H9 (cell line): ENCODE measurements at regions not wholly inside any gene's neighbourhood (a gene's known extent, or its start where the extent isn't known, plus 50 kb on each side); places are given as distances from the start of the nearest gene placed in this dataset.
A peak's percentile ranks its signal among the peaks of the same experiment; 100 is the strongest.
"Not testable (repeated sequence)": the region's sequence is repeated elsewhere in the genome, so short reads cannot be mapped to it uniquely, and the experiment has no call there.

Source experiments
- DNase-seq: peaks from one replicate; pipeline ENCODE4 v3.0.0-alpha.2; 2017
- H2AFZ ChIP-seq: one replicate; pipeline ENCODE4 v1.6.1; 2013; ENCODE audit warnings: mild to moderate bottlenecking, low read length, control low read depth, moderate library complexity
- H2AK5ac ChIP-seq: 2 replicates; pipeline ENCODE4 v1.6.1; 2013; ENCODE audit warnings: low read length, control low read depth, mixed read lengths; ENCODE audit not compliant: insufficient read length
- H2BK120ac ChIP-seq: one replicate; pipeline ENCODE4 v1.6.1; 2013; ENCODE audit warnings: low read depth, mild to moderate bottlenecking, low read length, control low read depth, inconsistent platforms; ENCODE audit not compliant: poor library complexity, severe bottlenecking
- H2BK12ac ChIP-seq: 2 replicates; pipeline ENCODE4 v1.6.1; 2013; ENCODE audit warnings: low read length, control low read depth, mixed read lengths, low read depth; ENCODE audit not compliant: insufficient read length
- H2BK15ac ChIP-seq: 2 replicates; pipeline ENCODE4 v1.6.1; 2013; ENCODE audit warnings: low read depth, low read length, control low read depth
- H2BK20ac ChIP-seq: one replicate; pipeline ENCODE4 v1.6.1; 2013; ENCODE audit warnings: low read depth, mild to moderate bottlenecking, low read length, control low read depth, inconsistent platforms; ENCODE audit not compliant: poor library complexity, severe bottlenecking
- H2BK5ac ChIP-seq: 2 replicates; pipeline ENCODE4 v1.6.1; 2013; ENCODE audit warnings: low read length, control low read depth, mixed read lengths; ENCODE audit not compliant: insufficient read length
- H3K14ac ChIP-seq: 2 replicates; pipeline ENCODE4 v1.6.1; 2013; ENCODE audit warnings: low read length, control low read depth; ENCODE audit not compliant: insufficient read depth
- H3K18ac ChIP-seq: 2 replicates; pipeline ENCODE4 v1.6.1; 2013; ENCODE audit warnings: low read depth, mild to moderate bottlenecking, mixed read lengths, low read length, control low read depth; ENCODE audit not compliant: insufficient read length
- H3K23ac ChIP-seq: 2 replicates; pipeline ENCODE4 v1.6.1; 2013; ENCODE audit warnings: low read length, control low read depth, mixed read lengths, low read depth; ENCODE audit not compliant: insufficient read length
- H3K23me2 ChIP-seq: 2 replicates; pipeline ENCODE4 v1.6.1; 2013; ENCODE audit warnings: low read depth, mild to moderate bottlenecking, mixed read lengths, low read length, control low read depth; ENCODE audit not compliant: insufficient read length, poor library complexity, severe bottlenecking
- H3K27ac ChIP-seq: 2 replicates; pipeline ENCODE4 v1.5.1; 2013; ENCODE audit warnings: low read length, control low read depth, mixed read lengths, low read depth; ENCODE audit not compliant: insufficient read length
- H3K27me3 ChIP-seq: 2 replicates; pipeline ENCODE4 v1.6.1; 2013; ENCODE audit warnings: low read length, control low read depth, inconsistent platforms; ENCODE audit not compliant: insufficient read depth
- H3K4ac ChIP-seq: 2 replicates; pipeline ENCODE4 v1.6.1; 2013; ENCODE audit warnings: low read depth, mild to moderate bottlenecking, control low read depth, inconsistent platforms, low read length, moderate library complexity
- H3K4me1 ChIP-seq: 2 replicates; pipeline ENCODE4 v1.6.1; 2013; ENCODE audit warnings: low read length, control low read depth, inconsistent platforms; ENCODE audit not compliant: insufficient read depth
- H3K4me2 ChIP-seq: 2 replicates; pipeline ENCODE4 v1.6.1; 2013; ENCODE audit warnings: low read length, control low read depth, mixed read lengths; ENCODE audit not compliant: insufficient read length, insufficient read depth
- H3K56ac ChIP-seq: 2 replicates; pipeline ENCODE4 v1.6.1; 2013; ENCODE audit warnings: low read depth, mild to moderate bottlenecking, mixed read lengths, low read length, control low read depth; ENCODE audit not compliant: insufficient read length
- H3K79me1 ChIP-seq: 2 replicates; pipeline ENCODE4 v1.6.1; 2013; ENCODE audit warnings: low read depth, mild to moderate bottlenecking, moderate library complexity, low read length, control low read depth, inconsistent platforms; ENCODE audit not compliant: insufficient read depth, poor library complexity, severe bottlenecking
- H3K79me2 ChIP-seq: 2 replicates; pipeline ENCODE4 v1.6.1; 2013; ENCODE audit warnings: low read length, control low read depth, inconsistent platforms; ENCODE audit not compliant: insufficient read depth
- H3K9ac ChIP-seq: 2 replicates; pipeline ENCODE4 v1.6.1; 2013; ENCODE audit warnings: low read length, control low read depth, mixed read lengths; ENCODE audit not compliant: insufficient read length; ENCODE audit errors: extremely low read depth
- H3K9me3 ChIP-seq: one replicate; pipeline ENCODE4 v1.6.1; 2013; ENCODE audit warnings: low read depth, low read length, inconsistent platforms; ENCODE audit not compliant: control insufficient read depth
- H3T11ph ChIP-seq: one replicate; pipeline ENCODE4 v1.6.1; 2013; ENCODE audit warnings: mild to moderate bottlenecking, low read length, control low read depth, inconsistent platforms
- H4K20me1 ChIP-seq: one replicate; pipeline ENCODE4 v1.6.1; 2013; ENCODE audit not compliant: control insufficient read depth, insufficient read length, insufficient read depth
- H4K5ac ChIP-seq: 2 replicates; pipeline ENCODE4 v1.6.1; 2013; ENCODE audit warnings: low read depth, mild to moderate bottlenecking, mixed read lengths, low read length, control low read depth; ENCODE audit not compliant: insufficient read length
- H4K8ac ChIP-seq: replicated peaks from 2 replicates; pipeline ENCODE4 v1.6.1; 2013; ENCODE audit warnings: low read length, control low read depth, mixed read lengths, low read depth; ENCODE audit not compliant: insufficient read length
- H4K91ac ChIP-seq: 2 replicates; pipeline ENCODE4 v1.6.1; 2013; ENCODE audit warnings: low read depth, mild to moderate bottlenecking, moderate library complexity, mixed read lengths, low read length, control low read depth; ENCODE audit not compliant: insufficient read length
- H3K27ac Mint-ChIP-seq, 3 experiments: 2 replicates in 2 of 3; 3 replicates in 1 of 3; pipeline ENCODE4 v1.8.0; 2020 to 2021; ENCODE audit warnings: mixed read lengths in 3 of 3, mild to moderate bottlenecking in 1 of 3, moderate library complexity in 1 of 3
- H3K27me3 Mint-ChIP-seq: 2 replicates; pipeline ENCODE4 v1.8.0; 2021; ENCODE audit warnings: low read depth, mild to moderate bottlenecking, moderate library complexity, mixed read lengths
- H3K36me3 Mint-ChIP-seq, 3 experiments: 2 replicates in 2 of 3; 3 replicates in 1 of 3; pipeline ENCODE4 v1.8.0; 2020 to 2021; ENCODE audit warnings: low read depth in 3 of 3, mixed read lengths in 3 of 3; ENCODE audit not compliant: insufficient read depth in 1 of 3
- H3K4me1 Mint-ChIP-seq, 2 experiments: 2 replicates each; pipeline ENCODE4 v1.8.0; 2020; ENCODE audit warnings: mixed read lengths in 2 of 2
- H3K4me3 Mint-ChIP-seq, 2 experiments: 2 replicates in 1 of 2; 3 replicates in 1 of 2; pipeline ENCODE4 v1.8.0; 2020 to 2021; ENCODE audit warnings: mild to moderate bottlenecking in 2 of 2, mixed read lengths in 2 of 2, moderate library complexity in 1 of 2
- H3K9me3 Mint-ChIP-seq, 2 experiments: 2 replicates in 1 of 2; 3 replicates in 1 of 2; pipeline ENCODE4 v1.8.0; 2020; ENCODE audit warnings: mild to moderate bottlenecking in 2 of 2, mixed read lengths in 2 of 2, moderate library complexity in 1 of 2
- whole genome bisulfite sequencing: extraction: QIAGEN DNeasy Blood & Tissue Kit; methylation state at CpG from one replicate; pipeline ENCODE4 v1.1.7; 2013; ENCODE audit warnings: missing lambda C conversion rate, low lambda C conversion rate, mixed read lengths; ENCODE audit not compliant: insufficient read length; ENCODE audit errors: extremely low coverage; 5-methylcytosine and 5-hydroxymethylcytosine counted together

GRCh38 chr3:125915437-125915787, 53.6 kb upstream of the ROPN1B start:
- not testable (repeated sequence) for H3K27me3 ChIP-seq, H3K4ac ChIP-seq, H2BK120ac ChIP-seq, H2AFZ ChIP-seq, H2BK12ac ChIP-seq, H3K36me3 Mint-ChIP-seq, H4K5ac ChIP-seq, H3K23me2 ChIP-seq, H3K27ac Mint-ChIP-seq, H3K23ac ChIP-seq, H3K4me1 ChIP-seq, H4K20me1 ChIP-seq, H3K79me2 ChIP-seq, H3K9me3 Mint-ChIP-seq, H3K18ac ChIP-seq, H3K27ac ChIP-seq, H3K56ac ChIP-seq, H3K79me1 ChIP-seq, H2BK20ac ChIP-seq, H3T11ph ChIP-seq, H4K91ac ChIP-seq, H3K27me3 Mint-ChIP-seq, H2AK5ac ChIP-seq, H4K8ac ChIP-seq, H2BK15ac ChIP-seq, H3K14ac ChIP-seq, H2BK5ac ChIP-seq, H3K9me3 ChIP-seq
- Histone ChIP-seq H3K9ac (peak overlapping the region; percentile 7), H3K4me2 (peak overlapping the region; percentile 93)
- peak overlapping the region; percentile 80 to 87 for H3K4me3 Mint-ChIP-seq
- peak; percentile 49 for DNase-seq
- peaks cover 8 to 12% of the 10 kb centered on the region in 2 experiments for H3K4me1 Mint-ChIP-seq
- WGBS, result no CpG with 5 or more reads among the region's 30 CpGs

DNA sequence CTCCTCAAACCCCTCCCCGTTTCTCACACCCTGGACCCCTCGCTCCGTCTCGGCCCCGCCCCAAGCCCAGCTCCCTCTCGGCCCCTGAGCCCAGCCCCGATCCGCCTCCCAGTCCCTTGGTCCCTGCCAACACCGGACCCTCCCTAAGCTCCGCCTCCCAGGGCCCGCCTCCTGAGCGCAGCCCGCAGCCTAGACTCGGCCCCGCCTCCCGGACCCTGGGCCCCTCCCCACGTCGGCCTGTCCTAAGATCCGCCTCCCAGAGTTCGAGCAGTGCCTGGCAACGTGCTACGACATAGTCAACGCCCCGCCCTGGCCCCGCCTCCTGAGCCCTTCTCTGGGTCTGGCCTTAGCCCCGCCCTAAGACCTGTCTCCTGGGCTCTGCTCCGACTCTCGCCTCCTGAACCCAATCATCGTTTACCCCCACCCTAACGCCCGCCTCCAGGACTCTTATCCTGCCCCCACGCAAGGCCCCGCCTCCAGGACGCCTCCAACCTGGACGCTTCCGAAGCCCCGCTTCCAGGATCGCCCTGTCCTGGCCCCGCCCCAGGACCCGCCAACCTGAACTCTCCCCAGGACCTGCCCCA, 53.1 kb upstream of the ROPN1B start:
- H2BK15ac ChIP-seq, H4K5ac ChIP-seq, H2AFZ ChIP-seq, H3K9me3 Mint-ChIP-seq, H3K79me2 ChIP-seq, H3K9ac ChIP-seq, H3K23me2 ChIP-seq, H3K14ac ChIP-seq, H4K8ac ChIP-seq, H2BK12ac ChIP-seq, H3K18ac ChIP-seq, H3K36me3 Mint-ChIP-seq, H3K79me1 ChIP-seq, H4K91ac ChIP-seq, H2BK120ac ChIP-seq, H3K4ac ChIP-seq, H2BK20ac ChIP-seq, H4K20me1 ChIP-seq, H3K56ac ChIP-seq, H2BK5ac ChIP-seq, H3K27me3 Mint-ChIP-seq, H2AK5ac ChIP-seq, H3K4me2 ChIP-seq, H3K9me3 ChIP-seq, H3K23ac ChIP-seq, H3T11ph ChIP-seq, H3K4me1 ChIP-seq, H3K27me3 ChIP-seq, H3K27ac ChIP-seq: not testable (repeated sequence)
- peak overlapping the region; percentile 80 to 87 for H3K4me3 Mint-ChIP-seq
- no CpG with 5 or more reads among the region's 40 CpGs for WGBS
- DNase-seq, result peak; percentile 99
- peak overlapping the region in 2 of 3 experiments; percentile 82 to 89; a peak in 2 of 7 replicates for H3K27ac Mint-ChIP-seq
- peaks cover 8 to 12% of the 10 kb centered on the region in 2 experiments for H3K4me1 Mint-ChIP-seq
